Cardiac muscle cell (in vitro differentiated cells and primary cell): ENCODE measurements at regions not wholly inside any gene's neighbourhood (a gene's known extent, or its start where the extent isn't known, plus 50 kb on each side); places are given as distances from the start of the nearest gene placed in this dataset.

Source experiments
- DNase-seq, 2 donors: peaks; one replicate each; pipeline versions ENCODE4 v3.0.0 to v3.0.0-alpha.2; 2010 to 2017; ENCODE audit warnings: low read depth in 1 of 2, low spot score in 1 of 2
- H3K27ac ChIP-seq: fragments of 200-600 bp; sonication (generic); 2 replicates; pipeline ENCODE4 v1.5.1; 2016
- H3K27me3 ChIP-seq: fragments of 200-600 bp; sonication (generic); 2 replicates; pipeline ENCODE4 v1.6.0; 2016; ENCODE audit warnings: control low read depth
- H3K36me3 ChIP-seq: fragments of 200-600 bp; sonication (generic); 2 replicates; pipeline ENCODE4 v1.5.1; 2016; ENCODE audit warnings: control low read depth
- H3K4me1 ChIP-seq: fragments of 200-600 bp; sonication (generic); 2 replicates; pipeline ENCODE4 v1.8.1; 2017; ENCODE audit warnings: low read depth, mild to moderate bottlenecking, mixed run types
- H3K4me3 ChIP-seq: fragments of 200-600 bp; sonication (generic); 2 replicates; pipeline ENCODE4 v1.5.1; 2016; ENCODE audit warnings: mild to moderate bottlenecking
- H3K9me3 ChIP-seq: fragments of 200-600 bp; sonication (generic); 2 replicates; pipeline ENCODE4 v1.5.1; 2017; ENCODE audit warnings: low read depth, mild to moderate bottlenecking, control low read depth
- TF ChIP-seq, protein P1 (sequence below): IDR thresholded peaks from 2 replicates; pipeline ENCODE4 v1.5.1; 2012; ENCODE audit warnings: low read depth, mild to moderate bottlenecking, low read length

GRCh38 chrX:477441-478012, 90.8 kb upstream of the PPP2R3B start:
- no peaks in the 10 kb centered on the region for H3K36me3 ChIP-seq
- no peak for DNase-seq
- H3K4me1 ChIP-seq: no peaks in the 10 kb centered on the region
- H3K27me3 ChIP-seq: no peaks in the 10 kb centered on the region
- no peak overlapping the region for H3K27ac ChIP-seq
- H3K4me3 ChIP-seq: no peak overlapping the region
- TF ChIP-seq, protein P1, sequence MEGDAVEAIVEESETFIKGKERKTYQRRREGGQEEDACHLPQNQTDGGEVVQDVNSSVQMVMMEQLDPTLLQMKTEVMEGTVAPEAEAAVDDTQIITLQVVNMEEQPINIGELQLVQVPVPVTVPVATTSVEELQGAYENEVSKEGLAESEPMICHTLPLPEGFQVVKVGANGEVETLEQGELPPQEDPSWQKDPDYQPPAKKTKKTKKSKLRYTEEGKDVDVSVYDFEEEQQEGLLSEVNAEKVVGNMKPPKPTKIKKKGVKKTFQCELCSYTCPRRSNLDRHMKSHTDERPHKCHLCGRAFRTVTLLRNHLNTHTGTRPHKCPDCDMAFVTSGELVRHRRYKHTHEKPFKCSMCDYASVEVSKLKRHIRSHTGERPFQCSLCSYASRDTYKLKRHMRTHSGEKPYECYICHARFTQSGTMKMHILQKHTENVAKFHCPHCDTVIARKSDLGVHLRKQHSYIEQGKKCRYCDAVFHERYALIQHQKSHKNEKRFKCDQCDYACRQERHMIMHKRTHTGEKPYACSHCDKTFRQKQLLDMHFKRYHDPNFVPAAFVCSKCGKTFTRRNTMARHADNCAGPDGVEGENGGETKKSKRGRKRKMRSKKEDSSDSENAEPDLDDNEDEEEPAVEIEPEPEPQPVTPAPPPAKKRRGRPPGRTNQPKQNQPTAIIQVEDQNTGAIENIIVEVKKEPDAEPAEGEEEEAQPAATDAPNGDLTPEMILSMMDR: no peak
- no peaks in the 10 kb centered on the region for H3K9me3 ChIP-seq

DNA sequence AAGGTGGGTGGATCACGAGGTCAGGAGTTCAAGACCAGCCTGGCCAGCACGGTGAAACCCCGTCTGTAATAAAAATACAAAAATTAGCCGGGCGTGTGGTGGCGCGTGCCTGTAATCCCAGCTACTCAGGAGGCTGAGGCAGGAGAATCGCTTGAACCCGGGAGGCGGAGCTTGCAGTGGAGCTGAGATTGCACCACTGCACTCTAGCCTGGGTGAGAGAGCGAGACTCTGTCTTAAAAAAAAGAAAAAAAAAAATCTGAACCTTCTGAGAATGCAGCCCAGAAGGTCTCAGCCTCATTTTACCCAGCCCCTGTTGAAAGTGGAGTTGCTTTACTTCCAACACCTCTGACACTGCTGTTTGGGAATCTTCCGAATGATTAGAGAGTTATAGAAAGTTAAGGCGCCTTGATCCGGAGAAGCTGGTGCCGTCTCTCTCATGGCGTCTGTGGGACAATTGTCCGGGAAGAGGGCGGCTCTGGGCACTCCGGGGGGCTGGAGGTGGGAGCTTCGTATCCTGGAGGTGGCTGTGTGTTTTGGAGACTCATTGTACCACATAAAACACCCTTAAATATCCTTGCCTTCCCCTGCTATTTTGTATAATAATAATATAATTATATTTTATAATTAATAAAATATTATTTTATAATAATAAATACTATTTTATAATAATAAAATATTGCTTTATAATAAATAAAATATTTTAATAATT, 92.7 kb upstream of the PPP2R3B start:
- no peaks in the 10 kb centered on the region for H3K4me1 ChIP-seq
- H3K27me3 ChIP-seq: no peaks in the 10 kb centered on the region
- DNase-seq: no peak
- H3K27ac ChIP-seq: no peak overlapping the region
- TF ChIP-seq, protein P1: no peak
- H3K36me3 ChIP-seq: no peaks in the 10 kb centered on the region
- no peaks in the 10 kb centered on the region for H3K9me3 ChIP-seq
- H3K4me3 ChIP-seq: no peak overlapping the region

GRCh38 chrX:480861-481417, 94.2 kb upstream of the PPP2R3B start:
- no peak overlapping the region for H3K27ac ChIP-seq
- no peak overlapping the region for H3K4me3 ChIP-seq
- TF ChIP-seq, protein P1: no peak

DNA sequence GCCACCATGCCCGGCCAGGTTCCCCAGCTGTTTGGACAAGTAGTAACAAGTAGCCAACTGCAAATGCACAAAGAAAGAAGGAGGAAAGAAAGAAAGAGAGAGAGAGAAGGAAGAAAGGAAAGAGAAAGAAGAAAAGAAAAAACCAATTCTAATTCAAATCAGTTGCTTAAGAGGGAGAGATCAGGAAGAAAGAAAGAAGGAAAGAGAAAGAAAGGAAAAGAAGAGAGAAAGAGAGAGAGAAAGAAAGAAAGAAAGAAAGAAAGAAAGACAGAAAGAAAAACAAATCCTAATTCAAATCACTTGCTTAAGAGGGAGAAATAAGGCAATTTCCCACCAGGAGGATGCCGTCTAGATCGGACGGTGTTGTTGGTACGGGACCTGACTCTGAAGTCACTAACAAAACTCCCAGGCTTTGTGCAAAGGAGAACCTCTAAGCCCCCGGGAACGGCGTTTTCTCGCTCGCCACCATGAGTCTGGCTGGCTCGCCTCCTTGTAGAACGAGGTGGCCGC, 95.5 kb upstream of the PPP2R3B start:
- no peaks in the 10 kb centered on the region for H3K9me3 ChIP-seq
- H3K27ac ChIP-seq: no peak overlapping the region
- no peak for DNase-seq
- no peaks in the 10 kb centered on the region for H3K27me3 ChIP-seq
- H3K4me3 ChIP-seq: no peak overlapping the region
- TF ChIP-seq, protein P1: no peak
- no peaks in the 10 kb centered on the region for H3K4me1 ChIP-seq
- no peaks in the 10 kb centered on the region for H3K36me3 ChIP-seq

More at GRCh38 chrX:480861-481417, 94.2 kb upstream of the PPP2R3B start:
- Histone ChIP-seq H3K4me1 (no peaks in the 10 kb centered on the region), H3K9me3 (no peaks in the 10 kb centered on the region), H3K27me3 (no peaks in the 10 kb centered on the region), H3K36me3 (no peaks in the 10 kb centered on the region)
- DNase-seq: no peak

GRCh38 chrX:482702-483203, 96.0 kb upstream of the PPP2R3B start:
- Histone ChIP-seq H3K27ac (no peak overlapping the region), H3K36me3 (no peaks in the 10 kb centered on the region), H3K9me3 (no peaks in the 10 kb centered on the region), H3K4me1 (no peaks in the 10 kb centered on the region), H3K4me3 (no peak overlapping the region), H3K27me3 (no peaks in the 10 kb centered on the region)
- no peak for DNase-seq
- TF ChIP-seq, protein P1: no peak
